PC-3 (cell line): ENCODE measurements at regions not wholly inside any gene's neighbourhood (a gene's known extent, or its start where the extent isn't known, plus 50 kb on each side); places are given as distances from the start of the nearest gene placed in this dataset.

Source experiments
- ATAC-seq: fragments of 200-7000 bp; cut with Tn5 transposase; 2 replicates; pipeline ENCODE4 v1.9.1; 2020; ENCODE audit warnings: mild to moderate bottlenecking, moderate library complexity
- BruUV-seq: library from RNA; stranded (reverse); fragments of 400-500 nt; replicated peaks from 2 replicates; lab custom pipeline; 2021; lab: Mats Ljungman, UMichigan
- CTCF ChIA-PET: fragments of 300-600 bp; sonication (Branson Sonifier 250); formaldehyde crosslinking; loops from one replicate; lab custom pipeline; 2022; ENCODE audit warnings: antibody characterized with exemption; lab: Charles Lee
- POLR2A ChIA-PET: fragments of 300-600 bp; sonication (Branson Sonifier 250); formaldehyde crosslinking; loops from one replicate; lab custom pipeline; 2022; ENCODE audit warnings: antibody characterized with exemption; ENCODE audit not compliant: unreplicated experiment; lab: Charles Lee
- DNase-seq: peaks from one replicate; pipeline ENCODE4 v3.0.0-alpha.2; 2015
- H2AFZ ChIP-seq: fragments of 300-600 bp; sonication (generic); 2 replicates; pipeline ENCODE4 v1.6.0; 2016; ENCODE audit warnings: antibody characterized with exemption, low read length
- H3F3A ChIP-seq: fragments of 300-600 bp; sonication (generic); one replicate; pipeline ENCODE4 v1.6.0; 2017; ENCODE audit warnings: antibody characterized with exemption, low read length, control low read depth, mild to moderate bottlenecking; ENCODE audit not compliant: unreplicated experiment
- H3K27ac ChIP-seq: fragments of 300-600 bp; sonication (generic); 2 replicates; pipeline ENCODE4 v1.5.1; 2016; ENCODE audit warnings: mild to moderate bottlenecking, low read length
- H3K27me3 ChIP-seq: fragments of 300-600 bp; sonication (generic); 2 replicates; pipeline ENCODE4 v1.6.1; 2016; ENCODE audit warnings: low read length, mixed read lengths
- H3K36me3 ChIP-seq: fragments of 300-600 bp; sonication (generic); 2 replicates; pipeline ENCODE4 v1.6.1; 2016; ENCODE audit warnings: low read depth, mixed run types, low read length, mixed read lengths
- H3K4me1 ChIP-seq: fragments of 300-600 bp; sonication (generic); 2 replicates; pipeline ENCODE4 v1.5.1; 2016; ENCODE audit warnings: low read length; ENCODE audit not compliant: insufficient read depth
- H3K4me2 ChIP-seq: fragments of 300-600 bp; sonication (generic); 2 replicates; pipeline ENCODE4 v1.6.0; 2016; ENCODE audit warnings: low read length
- H3K4me3 ChIP-seq: fragments of 300-600 bp; sonication (generic); 2 replicates; pipeline ENCODE4 v1.5.1; 2016; ENCODE audit warnings: mild to moderate bottlenecking, low read length, mixed read lengths
- H3K79me2 ChIP-seq: fragments of 300-600 bp; sonication (generic); 2 replicates; pipeline ENCODE4 v1.6.1; 2017; ENCODE audit warnings: low read length, mixed read lengths
- H3K9ac ChIP-seq: fragments of 300-600 bp; sonication (generic); 2 replicates; pipeline ENCODE4 v1.6.0; 2016; ENCODE audit warnings: mild to moderate bottlenecking, low read length
- H3K9me2 ChIP-seq: fragments of 300-600 bp; sonication (generic); replicated peaks from 2 replicates; pipeline ENCODE4 v1.6.1; 2016; ENCODE audit warnings: mixed run types, low read length, mixed read lengths
- H3K9me3 ChIP-seq: fragments of 300-600 bp; sonication (generic); 2 replicates; pipeline ENCODE4 v1.6.1; 2016; ENCODE audit warnings: low read length, mixed read lengths
- H4K20me1 ChIP-seq: fragments of 300-600 bp; sonication (generic); 2 replicates; pipeline ENCODE4 v1.6.1; 2016; ENCODE audit warnings: low read length, mixed read lengths
- CTCF ChIP-seq: fragments of 300-600 bp; sonication (generic); conservative IDR thresholded peaks from 2 replicates; pipeline ENCODE4 v1.5.1; 2017; ENCODE audit warnings: antibody characterized with exemption, low read depth, mild to moderate bottlenecking, low read length
- EZH2 ChIP-seq: fragments of 300-600 bp; sonication (generic); IDR thresholded peaks from one replicate; pipeline ENCODE4 v1.6.1; 2017; ENCODE audit warnings: antibody characterized with exemption, mild to moderate bottlenecking, low read length; ENCODE audit not compliant: unreplicated experiment
- EZH2phosphoT487 ChIP-seq: fragments of 300-600 bp; sonication (generic); IDR thresholded peaks from 2 replicates; pipeline ENCODE4 v1.6.1; 2018; ENCODE audit warnings: mild to moderate bottlenecking, antibody characterized with exemption, low read length, borderline replicate concordance
- intact Hi-C: fragments of 100-400 bp; cut with micrococcal nuclease; formaldehyde crosslinking; loops from 2 replicates; pipeline ENCODE4 v1.9.0; 2023

GRCh38 chr2:226184940-226185615 is 614.5 kb downstream of the IRS1 start:
- no peaks in the 10 kb centered on the region for H3K27me3 ChIP-seq
- H3K4me1 ChIP-seq = peaks cover 42% of the 10 kb centered on the region
- intact Hi-C loops = loop anchor here (1.0 to 10.0 kb wide), 11 partner anchors 24 to 616 kb away; no protein-coding TSS in a partner anchor
- TSS peak; percentile 81 for BruUV-seq
- peak overlapping the region; percentile 82 for H3K4me2 ChIP-seq
- no peaks in the 10 kb centered on the region for H4K20me1 ChIP-seq
- DNase-seq = no peak
- TF ChIP-seq EZH2phosphoT487 (no peak), CTCF (no peak), EZH2 (no peak)
- H2AFZ ChIP-seq = peak overlapping the region; percentile 68
- H3F3A ChIP-seq = peaks cover 12% of the 10 kb centered on the region
- H3K27ac ChIP-seq = peak overlapping the region; percentile 95
- H3K4me3 ChIP-seq = peak overlapping the region; percentile 57
- ChIA-PET POLR2A (interaction anchor here (0.6 to 0.7 kb wide), 2 partner anchors 26 to 1293 kb away, joined by 3 to 4 read pairs; no protein-coding TSS in a partner anchor), CTCF (interaction anchor here (0.5 kb wide), 1 partner anchor 67 kb away, joined by 3 read pairs; no protein-coding TSS in a partner anchor)
- peaks cover 14% of the 10 kb centered on the region for H3K79me2 ChIP-seq
- H3K9me2 ChIP-seq = no peaks in the 10 kb centered on the region
- peak; percentile 44 for ATAC-seq
- no peaks in the 10 kb centered on the region for H3K9me3 ChIP-seq
- peaks cover 3% of the 10 kb centered on the region; the same call in 1 of the 2 replicates for H3K36me3 ChIP-seq
- peak overlapping the region; percentile 75 for H3K9ac ChIP-seq

GRCh38 chr2:226184540-226184939 is 615.1 kb downstream of the IRS1 start:
- Histone ChIP-seq H2AFZ (peak overlapping the region; percentile 12; the same call in 1 of the 2 replicates), H3K27ac (peak overlapping the region; percentile 95), H3K4me2 (peak overlapping the region; percentile 82), H3K9me3 (no peaks in the 10 kb centered on the region), H3K4me3 (peak overlapping the region; percentile 57; the same call in 1 of the 2 replicates), H4K20me1 (no peaks in the 10 kb centered on the region), H3K9me2 (no peaks in the 10 kb centered on the region), H3K79me2 (peaks cover 14% of the 10 kb centered on the region), H3K4me1 (peaks cover 44% of the 10 kb centered on the region), H3K27me3 (no peaks in the 10 kb centered on the region), H3K36me3 (peaks cover 3% of the 10 kb centered on the region; the same call in 1 of the 2 replicates), H3F3A (peaks cover 12% of the 10 kb centered on the region), H3K9ac (peak overlapping the region; percentile 75)
- BruUV-seq = no TSS peak
- ChIA-PET CTCF (no interaction called here), POLR2A (interaction anchor here (0.6 to 0.7 kb wide), 2 partner anchors 26 to 1293 kb away, joined by 3 to 4 read pairs; no protein-coding TSS in a partner anchor)
- no peak for TF ChIP-seq EZH2
- no peak for TF ChIP-seq CTCF
- no peak for TF ChIP-seq EZH2phosphoT487
- intact Hi-C loops = loop anchor here (2.0 to 10.0 kb wide), 5 partner anchors 24 to 616 kb away; no protein-coding TSS in a partner anchor
- DNase-seq = no peak
- ATAC-seq = no peak
